ENCODE measurements at regions not wholly inside any gene's neighbourhood (a gene's known extent, or its start where the extent isn't known, plus 50 kb on each side); places are given as distances from the start of the nearest gene placed in this dataset.

DNA sequence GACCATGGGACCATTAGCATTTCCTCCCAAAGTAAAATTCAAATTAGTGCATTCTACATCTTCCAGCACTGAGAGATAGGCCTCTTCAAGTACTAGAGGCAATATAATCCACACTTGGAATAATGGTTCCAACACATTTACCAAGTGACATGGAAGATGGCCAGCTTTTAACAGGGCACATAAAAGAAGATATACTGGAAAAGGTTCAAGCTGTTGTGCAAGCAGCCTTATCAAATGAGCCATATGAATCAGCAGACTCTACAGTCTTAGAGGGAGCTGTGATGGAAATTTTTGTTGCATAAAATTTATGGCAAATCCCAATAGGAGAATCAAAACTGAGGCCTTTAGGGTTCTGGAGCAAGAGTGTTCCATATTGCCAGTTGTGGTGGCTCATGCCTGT is 526.6 kb upstream of the IRAK1BP1 start:
- TF ChIP-seq CTCF (IDR thresholded peaks at IDR 0.05) (no peak), POLR2A (IDR thresholded peaks at IDR 0.05) (no peak)
